HG03103 (cell line): ENCODE measurements at regions not wholly inside any gene's neighbourhood (a gene's known extent, or its start where the extent isn't known, plus 50 kb on each side); places are given as distances from the start of the nearest gene placed in this dataset.

ENCODE experiments used
- ATAC-seq: cut with Tn5 transposase; IDR thresholded peaks from one replicate; pipeline ENCODE4 v1.9.1; 2021; ENCODE audit warnings: low read depth; ENCODE audit not compliant: unreplicated experiment

DNA sequence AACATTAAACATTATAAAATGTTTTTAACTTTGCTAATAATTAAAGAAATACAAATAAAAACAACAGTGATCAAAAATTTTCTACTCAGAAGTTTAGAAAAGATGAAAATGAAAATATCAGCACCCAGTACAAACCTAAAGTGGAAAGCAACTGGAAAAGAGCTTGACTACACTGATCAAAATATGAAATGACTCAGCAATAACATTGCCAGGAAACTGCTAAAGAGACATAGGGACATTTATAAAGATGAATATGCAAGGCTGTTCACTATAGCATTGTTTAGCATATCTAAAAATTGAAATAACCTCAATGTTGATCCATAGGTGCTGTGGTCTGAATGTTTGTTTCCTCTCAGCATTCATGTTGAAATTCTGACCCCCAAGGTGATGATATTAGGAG lies 88.5 kb upstream of the NOCT start:
- no peak for ATAC-seq

DNA sequence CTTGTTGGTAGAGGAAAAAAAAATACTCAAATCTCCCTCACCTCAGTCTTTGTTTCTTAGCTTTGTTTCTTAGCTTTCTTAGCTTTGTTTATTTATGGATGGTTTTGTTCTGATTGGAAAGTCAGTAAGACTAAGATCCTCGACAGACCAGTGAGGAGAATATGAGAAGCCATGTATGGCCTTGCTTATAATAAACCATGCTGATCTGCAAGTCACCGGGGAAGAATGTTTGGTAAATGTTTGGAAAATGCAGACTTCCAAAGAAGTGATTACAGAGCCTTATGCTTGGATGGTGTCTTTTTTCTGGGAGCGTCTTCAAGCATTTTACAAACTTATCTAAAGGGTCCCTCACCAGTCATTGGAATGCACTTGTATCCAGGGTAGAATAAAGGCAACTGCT lies 90.1 kb upstream of the NOCT start:
- no peak for ATAC-seq

DNA sequence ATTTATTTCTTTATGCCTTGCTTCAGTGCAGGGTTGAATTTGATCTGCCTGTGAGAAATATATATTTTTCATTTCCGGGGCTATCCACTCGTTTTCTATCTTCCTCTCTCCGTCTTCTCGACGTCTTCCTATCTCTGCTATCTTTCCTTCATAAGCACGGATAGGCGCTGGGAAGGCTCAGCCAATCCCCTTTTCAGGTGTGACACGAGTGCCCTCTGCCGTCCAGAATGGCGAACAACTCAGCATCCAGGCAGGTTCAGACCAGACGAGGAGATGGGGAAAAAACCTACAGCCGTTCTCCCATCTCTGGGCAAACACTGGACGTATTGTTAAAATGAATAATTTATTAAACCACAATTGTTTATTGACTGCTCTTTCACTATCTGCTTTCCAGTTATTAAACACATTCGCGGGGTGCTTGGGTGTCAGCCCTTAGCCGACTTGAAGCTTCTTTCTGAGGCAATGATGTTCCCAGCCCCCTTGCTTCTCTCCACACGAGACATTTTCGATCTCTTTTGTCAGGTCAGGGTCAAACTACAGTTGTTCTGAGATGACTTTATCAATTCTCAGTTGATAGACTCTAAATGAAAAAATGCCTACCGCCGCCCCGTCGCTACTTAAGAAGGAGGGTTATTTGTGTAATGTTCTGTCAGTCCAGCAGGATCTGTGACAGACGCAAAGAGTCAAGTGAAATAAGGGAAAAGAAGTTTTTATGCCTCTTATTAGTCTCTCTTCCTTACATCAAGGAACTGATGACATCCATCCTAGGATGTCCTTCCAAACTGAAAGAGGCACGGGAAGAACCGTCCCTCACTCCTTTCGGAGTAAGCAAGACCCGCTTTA lies 96.3 kb upstream of the NOCT start:
- ATAC-seq, result peak; percentile 71

DNA sequence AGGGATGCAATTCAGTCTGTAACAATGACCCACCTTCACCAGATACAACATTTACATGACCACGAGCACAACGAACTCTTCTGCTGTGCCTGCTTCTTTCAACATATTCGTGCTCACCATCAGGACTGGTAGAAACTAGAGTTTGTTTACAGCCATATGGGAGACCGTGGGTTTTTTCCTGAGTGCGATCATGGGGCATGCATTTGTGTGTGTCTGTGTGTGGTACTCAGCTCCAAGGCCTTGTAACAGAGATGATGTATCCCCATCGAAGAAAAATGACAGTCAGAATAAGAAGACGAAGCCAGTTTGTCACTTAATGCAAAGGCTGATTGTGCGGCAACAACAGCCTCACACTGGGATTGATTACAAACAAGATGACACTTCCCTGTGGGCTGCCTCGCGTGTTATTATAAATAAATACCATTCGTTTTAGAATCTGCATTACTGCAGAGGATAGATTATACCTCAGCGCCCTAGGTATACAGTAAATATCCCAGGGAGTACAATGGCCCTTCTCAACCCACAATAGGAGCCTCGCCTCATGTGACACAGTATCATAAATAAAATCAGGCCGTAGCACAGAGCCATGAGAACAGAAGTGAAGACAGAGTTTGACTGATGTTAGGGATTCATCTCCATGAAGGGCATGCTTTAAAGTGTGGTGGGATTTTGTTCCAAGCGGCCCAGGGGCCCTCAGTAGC lies 97.3 kb upstream of the NOCT start:
- no peak for ATAC-seq

DNA sequence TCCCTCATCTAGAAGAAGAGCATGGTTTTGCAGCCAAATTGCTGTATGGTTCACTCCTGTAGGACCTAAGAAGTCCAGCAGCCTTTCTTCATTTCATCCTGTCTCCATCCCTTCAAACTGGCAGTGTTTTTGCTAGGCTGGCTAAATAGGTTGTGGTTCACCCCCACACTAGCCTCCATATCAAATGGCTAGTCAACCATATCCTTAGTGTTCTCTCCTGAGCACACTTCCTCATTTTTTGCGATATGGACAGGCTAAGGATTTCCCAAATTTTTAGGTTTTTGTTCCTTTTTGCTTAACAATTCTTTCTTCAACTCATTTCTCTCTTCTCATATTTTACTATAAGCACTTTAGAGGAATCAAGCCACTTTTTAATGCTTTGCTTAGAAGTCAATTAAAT lies 98.8 kb upstream of the NOCT start:
- ATAC-seq, result no peak

DNA sequence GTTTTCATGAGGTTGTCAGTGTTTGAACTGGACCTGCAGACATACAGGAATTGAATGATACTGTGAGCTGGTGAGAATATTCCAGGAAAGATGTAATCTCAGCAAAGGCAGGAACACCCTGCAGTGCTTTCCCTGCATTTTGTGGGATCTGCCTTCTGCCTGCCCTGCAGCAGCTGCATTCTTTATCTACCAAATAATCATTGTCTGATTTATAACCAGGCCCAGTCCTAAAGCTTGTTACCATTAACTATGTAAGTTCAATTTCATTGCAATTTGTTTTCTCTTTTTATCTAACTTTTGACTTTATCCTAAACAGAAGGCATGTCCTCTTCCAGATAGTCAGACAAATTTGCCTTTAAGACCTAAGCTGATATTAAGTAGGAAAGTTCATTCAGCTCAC lies 99.8 kb upstream of the NOCT start:
- no peak for ATAC-seq

DNA sequence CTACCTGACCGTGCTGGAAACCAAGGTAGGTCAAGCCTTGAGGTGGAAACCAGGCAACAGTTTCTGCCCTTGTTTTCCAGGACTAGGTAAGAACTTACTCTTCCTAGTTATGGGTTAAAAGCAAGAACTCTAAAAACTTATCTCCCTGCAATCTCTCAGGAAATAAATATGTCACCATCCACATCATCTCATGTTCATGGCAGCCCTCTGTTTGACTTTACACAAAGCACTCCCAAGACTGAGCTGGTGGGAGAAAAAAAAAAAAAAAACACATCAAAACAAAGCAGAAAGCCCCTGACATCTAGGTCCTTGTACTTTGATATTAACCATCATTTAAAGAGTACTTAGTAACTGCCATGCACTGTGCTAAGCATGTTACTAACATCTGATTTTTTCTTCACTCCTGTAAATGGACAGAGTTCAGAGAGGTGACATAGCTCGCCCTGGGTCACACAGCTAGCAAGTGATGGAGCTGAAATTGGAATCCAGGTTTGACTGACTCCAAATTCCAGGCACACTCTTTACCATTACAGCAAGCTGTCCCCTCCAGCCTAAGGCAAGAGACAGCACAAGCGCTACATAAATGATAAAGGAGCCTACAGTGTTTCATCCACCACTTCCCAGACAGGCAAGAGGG lies 102.8 kb upstream of the NOCT start:
- ATAC-seq, result no peak

DNA sequence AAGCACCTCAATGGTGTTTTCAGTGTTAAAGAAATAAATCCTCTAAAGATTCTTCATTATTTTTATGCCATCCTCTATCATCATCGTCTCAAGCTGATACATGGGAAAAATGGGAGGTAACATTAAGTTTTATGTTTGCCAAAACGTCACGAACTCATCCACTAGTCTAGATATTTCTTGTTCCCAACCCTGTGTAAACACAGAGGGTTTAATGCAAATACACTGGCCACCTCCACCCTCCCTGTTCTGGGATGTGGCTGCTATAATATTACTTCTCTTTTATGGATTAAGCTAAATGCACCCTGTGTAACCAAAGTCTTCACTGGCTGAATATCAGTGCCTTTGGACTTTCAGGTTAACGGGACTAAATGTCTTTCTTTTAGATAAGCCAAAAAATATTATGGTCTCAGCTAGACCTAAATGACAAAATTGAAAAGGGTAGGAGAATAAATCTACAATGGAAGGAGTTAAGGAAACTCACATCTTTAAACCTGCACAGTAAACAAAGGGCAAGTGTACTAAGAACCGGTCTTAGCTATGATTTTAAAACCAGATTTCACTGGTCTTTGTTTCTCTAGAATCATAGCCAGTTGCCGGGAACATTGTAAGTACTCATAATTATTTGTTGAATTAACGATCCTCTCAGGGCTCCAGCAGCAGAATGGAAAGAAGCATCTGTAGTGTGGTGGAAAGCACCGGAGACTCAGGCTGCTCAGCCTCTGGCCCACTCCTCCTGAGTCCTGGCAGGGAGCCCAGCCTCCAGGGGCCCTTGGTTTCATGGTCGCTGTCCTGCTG lies 103.5 kb upstream of the NOCT start:
- ATAC-seq, result no peak

DNA sequence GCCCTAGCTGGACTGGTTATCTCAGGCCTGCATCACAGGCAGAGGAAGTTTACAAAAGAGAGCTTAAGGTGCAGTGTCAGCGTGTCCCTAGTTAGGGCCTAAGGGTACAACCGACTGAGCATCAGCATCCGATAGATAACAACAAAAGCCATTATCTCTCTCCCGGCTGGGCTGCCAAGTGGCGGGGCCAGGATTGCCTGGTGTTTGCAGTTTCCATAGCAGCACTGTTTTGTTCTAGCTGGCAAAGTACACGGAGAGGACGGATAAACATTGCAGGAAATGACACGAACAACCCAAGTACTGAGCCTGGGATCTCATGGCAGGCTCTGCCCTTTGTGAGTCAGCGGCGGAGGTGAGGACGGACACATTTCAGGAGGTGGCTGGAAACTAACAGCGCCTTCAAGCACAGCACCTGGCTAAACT lies 104.7 kb upstream of the NOCT start:
- ATAC-seq, result no peak

DNA sequence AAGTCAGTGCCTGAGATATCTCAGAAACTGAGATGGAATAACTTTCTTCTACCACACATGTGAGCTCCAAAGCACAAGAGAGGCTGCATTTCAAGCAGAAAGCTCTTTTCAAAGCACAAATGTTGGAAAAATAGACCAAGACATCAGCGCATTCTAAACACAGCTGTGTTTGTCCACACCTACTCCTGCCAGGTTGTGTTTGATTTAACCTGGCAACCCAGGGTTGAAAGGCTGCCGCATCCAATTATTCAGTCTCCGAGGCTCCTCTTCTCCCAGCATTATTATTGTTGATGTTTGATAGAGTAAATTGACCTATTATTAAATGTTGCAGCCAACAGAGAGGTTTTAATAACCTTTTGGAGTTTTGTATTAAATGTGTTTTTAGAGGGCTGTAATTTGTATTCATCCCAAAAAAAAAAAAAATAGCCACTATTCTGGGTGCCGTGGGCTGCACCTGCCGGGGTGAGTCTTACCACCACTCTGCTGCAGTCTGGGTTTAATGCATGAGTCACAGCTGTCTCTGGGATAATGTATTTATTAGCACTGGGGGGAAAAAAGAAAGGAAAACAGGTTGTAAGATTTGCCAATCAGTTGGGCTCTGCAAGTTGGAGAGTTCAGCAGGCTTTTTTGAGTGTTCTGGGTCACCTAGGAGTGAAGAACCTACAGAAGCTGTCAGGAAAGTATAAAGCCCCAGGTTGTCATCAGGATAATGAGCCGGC lies 105.2 kb upstream of the NOCT start:
- no peak for ATAC-seq

DNA sequence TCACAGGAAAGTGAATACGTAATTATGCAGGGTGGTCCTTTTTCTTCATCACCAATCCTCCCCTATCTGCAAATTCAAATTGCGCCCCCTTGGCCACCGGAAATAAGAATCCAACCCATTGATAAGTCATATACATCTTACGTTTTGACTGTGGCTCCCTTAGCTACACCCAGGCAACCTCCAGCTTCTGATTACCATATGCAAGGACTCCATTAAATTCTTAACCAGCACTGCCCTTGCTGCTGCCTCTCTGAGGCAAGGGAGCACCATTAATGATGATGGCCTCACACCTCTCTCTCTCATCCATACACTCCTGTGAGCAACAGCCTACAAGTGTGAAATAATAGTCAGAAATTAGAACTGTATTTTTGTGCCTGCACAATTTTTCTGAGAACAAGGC lies 106.0 kb upstream of the NOCT start:
- ATAC-seq, result no peak

DNA sequence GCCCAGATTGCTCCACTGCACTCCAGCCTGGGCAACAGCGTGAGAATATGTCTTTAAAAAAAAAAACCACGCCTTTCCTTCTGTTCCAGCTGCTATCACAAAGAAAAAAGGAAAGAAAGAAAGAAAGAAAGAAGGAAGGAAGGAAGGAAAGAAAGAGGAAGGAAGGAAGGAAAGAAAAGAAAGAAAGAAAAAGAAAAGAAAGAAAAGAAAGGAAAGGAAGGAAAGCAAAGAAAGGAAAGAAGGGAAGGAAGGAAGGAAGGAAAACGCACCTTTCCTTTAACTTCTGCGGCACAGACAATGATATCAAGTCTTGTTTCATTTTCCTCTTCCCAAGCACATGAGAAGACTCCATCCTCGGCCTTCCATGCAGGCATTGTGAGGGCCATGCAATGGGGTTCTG lies 107.4 kb upstream of the NOCT start:
- ATAC-seq, result no peak

DNA sequence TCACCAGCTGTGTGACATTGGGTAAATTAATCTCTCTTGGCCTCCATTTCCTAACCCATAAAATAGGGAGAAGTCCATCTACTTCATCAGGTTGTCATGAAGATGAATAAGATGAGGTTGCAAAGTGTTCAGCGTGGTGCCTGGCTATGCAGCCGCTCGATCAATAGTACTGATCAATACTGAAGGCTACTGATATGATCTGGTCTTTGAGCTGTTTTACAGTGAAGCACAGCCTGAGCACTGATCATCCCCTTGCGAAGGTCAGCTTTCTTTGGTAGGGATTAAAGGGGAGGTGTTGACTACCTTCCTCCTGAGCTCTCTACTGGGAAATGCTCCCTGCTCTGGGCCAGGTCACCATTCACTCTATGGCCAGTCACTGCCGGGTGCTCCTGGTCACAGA lies 108.4 kb upstream of the NOCT start:
- no peak for ATAC-seq

DNA sequence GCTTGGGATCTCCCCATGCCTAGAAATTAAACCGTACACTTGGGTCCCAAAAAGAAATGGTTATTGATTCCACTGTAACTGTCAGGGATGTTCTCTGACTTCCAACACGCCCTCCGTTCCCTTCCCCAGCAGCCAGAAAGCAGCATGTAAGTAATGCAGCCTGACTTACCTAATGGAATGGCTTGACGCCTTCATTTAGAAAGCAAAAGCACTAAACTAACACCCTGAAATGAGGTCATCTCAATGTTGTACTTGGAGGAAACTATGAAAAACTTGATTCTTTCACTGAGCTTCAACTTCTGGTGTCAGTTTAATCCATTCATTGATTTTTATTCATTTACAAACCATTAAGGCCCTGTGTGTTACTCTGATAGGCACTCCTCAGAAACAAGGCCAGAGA lies 110.8 kb upstream of the NOCT start:
- no peak for ATAC-seq

DNA sequence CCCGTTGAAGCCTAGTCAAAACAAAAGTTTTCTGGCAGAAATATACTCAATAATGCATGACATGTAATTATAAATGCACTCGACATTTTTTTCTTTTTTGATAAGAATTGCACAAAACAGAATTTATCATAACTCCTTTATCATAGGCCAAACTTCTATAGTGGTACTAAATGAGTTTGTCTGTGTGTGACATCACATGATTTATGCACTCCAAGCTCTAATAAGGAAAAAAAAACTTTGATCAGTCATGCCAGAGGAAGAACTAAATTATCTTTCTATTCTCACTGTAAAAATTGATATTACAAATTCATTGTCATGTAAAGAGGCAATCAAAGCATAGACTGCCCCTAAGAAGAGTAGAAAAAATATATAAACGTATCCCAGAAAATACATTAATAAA lies 112.4 kb upstream of the NOCT start:
- no peak for ATAC-seq

DNA sequence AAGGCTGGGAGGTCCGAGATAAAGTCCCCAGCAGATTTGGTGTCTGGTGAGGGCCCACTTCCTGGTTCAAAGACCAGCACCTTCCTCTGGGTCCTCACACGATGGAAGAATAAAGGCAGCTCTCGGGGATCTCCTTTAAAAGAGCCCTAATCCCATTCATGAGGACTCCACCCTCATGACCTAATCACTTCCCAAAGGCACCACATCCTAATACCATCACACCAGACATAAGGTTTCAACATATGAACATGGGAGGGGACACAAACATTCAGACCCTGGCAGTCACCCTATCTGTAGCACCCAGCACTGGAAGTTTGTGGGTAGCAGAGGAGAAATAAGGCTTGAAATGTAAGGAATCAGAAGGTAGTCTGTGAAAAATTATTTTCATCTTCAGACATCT lies 112.9 kb upstream of the NOCT start:
- ATAC-seq, result no peak

DNA sequence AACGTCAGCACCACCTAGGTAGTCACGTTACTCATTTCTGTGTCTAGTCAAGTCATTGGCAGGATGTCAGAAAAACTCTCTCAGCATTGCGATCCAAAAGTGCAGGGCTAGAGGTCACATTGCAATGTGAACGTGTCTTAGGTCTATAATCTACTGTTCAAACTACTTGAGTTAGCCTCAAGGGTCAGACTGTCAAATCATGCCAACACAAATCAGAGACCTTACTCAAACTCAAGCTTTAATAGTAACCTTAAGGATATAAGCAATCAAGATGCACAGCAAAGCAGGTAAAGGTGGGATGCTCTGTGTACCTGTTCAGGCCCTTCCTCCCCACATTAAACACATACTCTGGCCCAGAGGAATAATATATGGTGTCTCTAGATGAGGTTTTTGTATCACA lies 114.4 kb upstream of the NOCT start:
- ATAC-seq, result no peak

DNA sequence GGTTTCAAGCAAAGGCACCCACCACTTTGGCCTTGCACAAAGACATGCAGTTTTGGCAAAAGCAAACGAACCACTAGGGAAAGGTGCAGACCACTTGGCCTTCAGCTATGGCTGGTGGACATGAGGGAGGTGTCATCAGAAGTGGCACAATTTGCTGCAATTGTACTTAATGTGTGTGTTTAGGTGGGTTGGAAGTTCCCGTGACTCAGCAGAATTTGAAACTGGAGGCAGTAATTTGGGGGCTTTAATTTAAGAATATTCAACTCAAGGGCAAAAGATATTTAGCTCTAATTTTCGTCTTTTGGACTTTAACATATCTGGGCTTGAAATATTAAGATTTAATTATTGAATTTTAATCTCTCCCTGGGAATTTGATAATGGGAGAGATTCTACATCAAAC lies 115.6 kb upstream of the NOCT start:
- ATAC-seq, result no peak

DNA sequence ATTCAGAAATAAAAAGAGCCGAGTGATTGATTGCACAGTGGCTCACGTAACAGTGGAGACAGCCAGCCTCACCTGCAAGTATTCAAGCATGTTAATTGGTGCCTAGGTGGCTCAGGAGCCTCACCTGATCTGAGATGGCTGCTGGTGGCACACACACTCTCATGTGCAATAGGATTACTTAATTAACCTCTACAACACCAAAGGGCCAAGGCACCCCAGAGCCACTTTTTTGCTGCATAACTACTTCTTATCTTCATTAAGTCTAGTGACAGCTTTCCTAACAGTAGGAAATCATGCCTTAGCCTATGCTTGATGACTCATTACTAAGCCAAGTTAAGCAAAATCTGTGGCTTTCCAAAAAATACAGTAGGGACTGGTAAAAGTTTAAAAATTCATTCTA lies 117.3 kb upstream of the NOCT start:
- ATAC-seq, result no peak

DNA sequence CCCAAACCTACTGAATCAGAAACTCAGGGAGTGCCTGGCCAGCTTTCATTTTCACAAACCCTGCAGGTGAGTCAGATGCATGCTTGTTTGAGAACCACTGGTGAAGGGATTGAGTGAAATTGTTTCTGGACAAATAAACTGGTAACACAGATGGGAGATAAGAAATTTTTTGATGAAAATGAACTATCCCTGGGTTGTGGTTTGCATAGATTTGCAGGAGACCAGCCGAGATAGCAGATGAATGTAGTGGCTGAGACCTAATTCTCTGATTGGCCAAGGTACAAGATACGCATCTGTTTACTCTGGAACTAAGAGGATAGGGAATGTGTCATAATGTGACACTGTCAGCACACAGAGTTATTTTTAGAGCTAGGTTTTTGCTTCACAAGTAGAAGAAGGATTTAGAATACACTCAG lies 117.8 kb upstream of the NOCT start:
- ATAC-seq, result no peak
